HG02840 (cell line): ENCODE measurements at regions not wholly inside any gene's neighbourhood (a gene's known extent, or its start where the extent isn't known, plus 50 kb on each side); places are given as distances from the start of the nearest gene placed in this dataset.
A peak's percentile ranks its signal among the peaks of the same experiment; 100 is the strongest.

Experiments used
- ATAC-seq: cut with Tn5 transposase; IDR thresholded peaks from one replicate; pipeline ENCODE4 v1.9.1; 2021; ENCODE audit warnings: mild to moderate bottlenecking, moderate library complexity, moderate number of reproducible peaks; ENCODE audit not compliant: unreplicated experiment, low FRiP score

DNA sequence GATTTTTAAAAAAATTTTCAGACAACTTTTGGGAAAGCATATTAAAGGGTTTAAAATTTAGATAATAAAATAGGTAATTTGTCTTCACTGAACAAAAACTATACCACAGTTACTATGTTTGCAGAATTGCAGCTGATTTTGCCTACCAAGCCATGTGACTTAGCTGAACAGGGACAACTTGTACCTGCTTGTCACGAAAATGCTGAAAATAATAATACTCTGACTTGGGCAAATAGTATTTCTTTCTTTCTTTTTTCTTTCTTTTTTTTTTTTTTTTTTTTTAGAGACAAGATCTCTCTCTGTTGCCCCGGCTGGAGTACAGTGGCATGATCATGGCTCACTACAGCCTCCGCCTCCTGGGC lies 225.2 kb upstream of the PPP1R2C start:
- peak; percentile 27 for ATAC-seq

GRCh38 chrX:43003939-43004338 lies 226.0 kb upstream of the PPP1R2C start:
- no peak for ATAC-seq

DNA sequence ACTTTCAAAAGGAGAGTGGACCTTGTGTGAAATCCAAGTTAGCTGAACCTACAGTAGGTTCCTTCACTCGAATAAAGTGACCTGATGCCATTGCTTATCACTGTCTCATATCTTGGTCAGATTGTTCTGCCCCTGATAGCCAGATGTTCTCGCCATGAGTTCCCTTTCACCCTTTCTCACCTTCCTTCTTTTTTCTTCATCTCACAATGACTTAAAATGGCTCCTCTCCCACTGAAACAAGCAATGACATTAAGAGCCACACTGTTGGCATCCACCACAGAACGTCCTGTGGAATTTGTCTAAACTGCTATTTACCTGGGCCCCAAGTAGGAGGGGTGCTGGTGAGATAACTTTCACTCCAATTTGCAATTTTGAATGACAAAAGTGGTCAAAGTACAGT lies 227.6 kb upstream of the PPP1R2C start:
- no peak for ATAC-seq

DNA sequence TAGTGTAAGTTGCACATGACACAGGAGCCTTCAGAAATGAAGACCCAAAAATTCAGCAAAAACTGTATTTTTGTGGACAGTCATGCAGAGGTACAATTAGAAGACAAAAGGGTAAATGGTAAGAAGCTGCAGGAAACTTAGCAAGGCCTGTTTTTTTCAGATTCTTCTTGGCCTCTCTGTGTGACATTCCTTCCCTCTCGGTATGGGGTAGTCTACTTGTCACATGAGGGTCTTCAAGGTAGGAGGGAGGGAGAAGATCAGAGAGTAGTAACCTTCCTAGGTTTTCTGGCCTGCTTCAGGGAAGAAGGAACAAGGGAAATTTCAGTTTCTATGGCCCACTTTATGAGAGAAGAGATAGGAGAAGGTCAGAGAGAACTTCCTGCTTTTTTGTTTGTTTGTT lies 230.4 kb upstream of the PPP1R2C start:
- no peak for ATAC-seq

GRCh38 chrX:43016021-43016420 lies 238.1 kb upstream of the PPP1R2C start:
- ATAC-seq = no peak

DNA sequence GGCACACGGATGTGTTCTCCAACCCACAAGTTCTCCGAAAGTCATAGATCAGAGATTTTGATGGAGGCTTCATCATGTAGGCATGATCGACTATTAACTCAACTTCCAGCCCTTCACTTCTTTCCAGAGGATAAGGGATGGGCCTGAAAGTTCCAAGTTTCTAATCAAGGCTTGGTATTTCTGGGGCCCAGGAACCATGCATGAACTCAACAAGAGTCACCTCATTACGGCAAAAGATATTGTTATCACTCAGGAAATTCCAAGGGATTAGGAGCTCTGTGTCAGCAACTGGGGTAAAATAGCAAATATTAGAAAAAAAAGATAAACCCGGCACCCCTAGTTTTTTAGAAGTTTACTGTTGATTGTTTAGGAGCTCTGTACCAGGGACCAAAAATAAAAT lies 240.1 kb upstream of the PPP1R2C start:
- no peak for ATAC-seq

DNA sequence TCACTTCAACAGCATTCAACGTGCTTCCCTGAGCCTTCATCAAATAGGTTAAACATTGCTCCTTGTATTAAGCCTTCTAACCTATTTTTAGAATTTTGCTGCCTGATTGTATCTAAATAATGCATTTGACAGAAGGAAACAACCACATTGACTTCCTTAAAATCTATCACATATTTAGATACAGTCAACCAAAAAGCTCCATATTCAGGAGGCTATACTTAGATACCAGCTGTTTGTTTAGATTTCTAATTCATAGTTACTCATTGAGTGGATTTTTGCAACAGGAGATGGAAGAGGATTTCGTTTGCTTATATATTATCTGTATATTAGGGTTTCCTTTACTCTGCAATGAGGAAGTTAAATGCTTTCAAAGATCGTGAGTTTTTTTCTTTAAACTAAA lies 241.1 kb upstream of the PPP1R2C start:
- no peak for ATAC-seq

- no peak for ATAC-seq
Observed at GRCh38 chrX:43025806-43026315, 247.9 kb upstream of the PPP1R2C start.

DNA sequence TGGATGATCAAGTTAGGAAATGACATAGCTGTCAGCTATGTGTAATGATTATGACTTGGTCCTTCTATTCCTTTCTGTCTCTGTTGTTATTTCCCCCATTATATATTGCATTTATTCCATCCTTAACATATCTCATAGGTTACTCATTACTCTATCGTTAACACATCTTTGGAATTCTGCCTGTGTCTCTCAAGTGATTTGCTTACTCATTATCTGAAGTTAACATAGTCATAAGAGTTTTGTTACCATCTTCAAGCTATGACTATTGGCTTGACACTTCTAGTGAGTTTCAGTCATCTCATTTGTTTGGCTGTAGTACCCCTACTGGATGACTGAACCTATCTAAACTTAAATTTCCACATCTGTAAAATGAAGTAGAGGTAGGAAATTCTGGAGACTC lies 286.1 kb upstream of the PPP1R2C start:
- ATAC-seq = no peak

DNA sequence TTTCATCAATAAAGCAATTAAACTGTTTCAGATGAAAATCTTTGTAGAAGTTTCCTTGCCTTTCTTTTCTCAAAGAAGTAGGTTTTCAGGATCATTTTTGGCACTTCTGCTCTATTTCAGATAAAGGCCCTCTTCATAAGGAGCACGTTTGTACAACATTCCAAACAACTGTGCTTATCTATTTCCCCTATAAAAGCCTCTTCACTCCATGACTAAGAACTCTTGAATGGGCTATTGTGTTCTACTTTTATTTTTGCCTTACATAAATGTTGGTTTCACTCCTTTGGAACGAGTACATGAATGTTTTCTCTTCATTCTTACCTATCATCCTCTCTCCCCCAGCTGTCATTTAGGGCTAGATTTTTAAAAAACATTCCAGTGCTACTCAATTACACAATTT lies 288.0 kb upstream of the PPP1R2C start:
- ATAC-seq = no peak

DNA sequence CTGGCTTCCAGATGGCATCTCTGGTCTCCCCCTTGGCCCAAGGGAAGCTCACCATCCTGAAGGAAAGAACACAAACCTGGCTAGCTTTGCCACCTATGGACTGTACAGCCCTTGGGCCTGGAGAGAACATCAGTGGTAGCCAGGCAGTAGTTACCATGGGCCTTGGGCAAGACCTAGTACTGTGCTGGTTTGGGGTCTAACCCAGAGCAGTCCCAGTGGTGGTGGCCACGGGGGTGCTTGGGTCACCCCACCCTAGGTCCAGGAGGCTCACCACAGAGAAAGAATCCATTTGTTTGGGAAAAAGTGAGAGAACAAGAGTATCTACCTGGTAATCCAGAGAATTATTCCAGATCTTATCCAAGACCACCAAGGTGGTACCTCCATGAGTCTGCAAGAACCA lies 290.7 kb upstream of the PPP1R2C start:
- no peak for ATAC-seq

- no peak for ATAC-seq
Observed at GRCh38 chrX:43083016-43083415, 305.1 kb upstream of the PPP1R2C start.

- ATAC-seq = no peak
Observed at GRCh38 chrX:43087830-43088229, 309.9 kb upstream of the PPP1R2C start.

DNA sequence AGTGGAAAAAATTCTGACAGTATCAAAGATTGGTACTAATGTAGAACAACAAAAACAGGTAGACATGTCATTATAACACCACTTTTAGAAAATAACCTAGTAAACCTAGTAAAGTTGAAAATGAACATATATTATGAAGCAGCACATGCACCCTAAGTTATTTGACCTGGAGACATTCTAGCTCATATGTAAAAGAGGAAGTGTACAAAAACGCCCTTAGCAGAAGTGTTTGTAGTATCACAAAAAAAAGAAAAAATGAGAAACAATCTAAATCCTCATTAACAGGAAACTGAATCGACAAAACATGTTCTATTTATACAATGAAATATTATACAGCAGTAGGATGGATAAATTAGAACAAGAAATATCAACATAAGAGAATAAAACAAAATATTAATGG lies 318.9 kb upstream of the PPP1R2C start:
- ATAC-seq = no peak

- ATAC-seq = no peak
Observed at GRCh38 chrX:43106009-43106408, 328.0 kb upstream of the PPP1R2C start.

DNA sequence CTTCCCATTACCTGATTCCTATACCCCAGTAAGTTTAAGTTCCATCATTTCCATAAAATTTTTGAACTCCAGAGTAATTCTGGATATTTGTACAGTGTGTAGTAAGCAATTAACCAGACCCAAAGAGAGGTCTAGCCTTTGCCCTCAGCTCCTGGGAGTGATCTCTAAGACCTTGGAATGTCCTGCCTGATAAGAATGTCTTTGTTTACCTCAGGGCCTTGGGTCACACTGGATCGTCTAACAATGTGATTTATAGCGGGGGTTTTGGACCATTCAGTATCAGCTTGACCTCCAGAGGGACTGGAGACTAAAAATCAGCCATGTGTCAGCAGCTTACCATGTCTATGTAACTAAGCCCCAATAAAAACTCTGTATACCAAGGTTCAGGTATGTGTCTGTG lies 330.9 kb upstream of the PPP1R2C start:
- no peak for ATAC-seq

DNA sequence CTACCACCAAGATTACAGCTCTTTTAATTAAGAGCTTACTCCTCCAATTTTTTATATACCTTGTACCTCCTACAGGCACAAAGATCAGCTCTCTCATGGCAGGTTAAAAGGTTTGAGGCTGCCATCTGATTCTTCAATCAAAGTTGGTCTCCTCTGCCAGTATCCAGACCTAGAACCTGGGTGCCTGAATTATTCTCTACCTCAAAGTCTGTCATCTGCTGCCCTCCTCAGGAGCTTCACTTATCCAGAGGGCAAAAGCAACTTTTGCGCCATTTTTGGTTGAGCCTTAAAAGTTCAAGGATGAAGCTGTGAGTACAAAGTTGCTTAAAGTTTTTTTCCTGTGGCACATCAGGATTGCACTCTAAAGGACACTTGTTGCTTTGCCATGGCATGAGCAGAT lies 343.7 kb upstream of the PPP1R2C start:
- ATAC-seq = no peak

DNA sequence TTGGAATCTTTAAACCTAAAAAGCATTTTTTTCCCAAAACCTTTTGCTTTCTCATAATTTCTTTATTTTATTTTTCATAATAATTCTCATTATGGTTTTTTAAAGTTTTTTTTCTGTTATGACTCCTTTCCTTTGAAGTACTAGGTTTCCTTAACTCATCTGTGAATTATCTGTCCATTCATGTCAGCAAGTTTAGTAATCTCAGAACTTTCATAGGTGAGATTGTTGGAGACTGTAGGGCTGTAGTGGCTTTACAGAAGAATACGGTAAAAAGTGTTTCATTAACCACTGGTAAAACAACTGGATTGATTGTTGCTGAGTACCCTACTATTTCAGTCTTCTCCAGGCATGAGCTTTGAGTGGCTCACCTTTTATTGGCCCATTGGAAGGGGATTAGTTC lies 361.7 kb upstream of the PPP1R2C start:
- ATAC-seq = no peak

GRCh38 chrX:43140582-43140981 lies 362.6 kb upstream of the PPP1R2C start:
- no peak for ATAC-seq

- no peak for ATAC-seq
Observed at GRCh38 chrX:43141885-43142284, 363.9 kb upstream of the PPP1R2C start.

DNA sequence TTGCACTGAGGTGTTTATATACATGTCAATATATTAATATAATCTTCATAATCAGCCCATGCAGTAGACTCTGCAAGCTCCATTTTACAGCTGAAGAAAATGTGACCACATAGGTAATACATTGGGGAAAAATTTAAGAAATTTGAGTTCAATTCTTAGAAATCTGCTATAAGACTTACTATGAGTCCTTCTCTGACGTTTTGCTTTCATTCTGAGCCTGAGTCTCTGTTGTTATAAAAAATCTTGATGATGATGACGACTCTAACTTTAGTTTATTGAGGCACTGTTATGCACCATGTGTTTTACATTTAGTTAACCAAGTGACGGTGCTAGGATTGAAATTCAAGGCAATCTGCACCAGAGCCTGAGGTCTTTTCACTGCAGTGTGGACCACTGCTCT lies 370.3 kb upstream of the PPP1R2C start:
- no peak for ATAC-seq

GRCh38 chrX:43165343-43165920 lies 387.5 kb upstream of the PPP1R2C start:
- ATAC-seq = no peak

DNA sequence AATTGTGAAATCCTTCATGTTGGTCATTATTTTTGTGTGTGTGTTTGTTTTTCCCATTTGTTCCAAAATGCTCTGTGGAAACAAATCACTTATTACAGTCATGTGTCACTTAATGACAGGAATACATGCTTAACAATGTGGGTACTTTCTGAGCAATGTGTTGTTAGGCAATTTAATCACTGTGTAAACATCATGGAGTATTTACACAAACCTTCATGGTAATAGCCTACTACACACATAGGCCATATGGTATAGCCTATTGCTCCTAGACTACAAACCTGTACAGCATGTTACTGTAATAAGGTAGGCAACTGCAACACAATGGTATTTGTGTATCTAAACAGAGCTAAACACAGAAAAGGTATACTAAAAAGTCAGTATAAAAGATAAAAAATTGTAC lies 388.9 kb upstream of the PPP1R2C start:
- no peak for ATAC-seq
